OCI-LY7 (cell line): ENCODE measurements at regions not wholly inside any gene's neighbourhood (a gene's known extent, or its start where the extent isn't known, plus 50 kb on each side); places are given as distances from the start of the nearest gene placed in this dataset.

ENCODE experiments used
- BruUV-seq: library from RNA; stranded (reverse); fragments of 400-500 nt; replicated peaks from 2 replicates; lab custom pipeline; 2021; lab: Mats Ljungman, UMichigan
- CTCF ChIA-PET: fragments of 300-600 bp; sonication (Branson Sonifier 250); formaldehyde crosslinking; loops from one replicate; lab custom pipeline; 2022; ENCODE audit warnings: antibody characterized with exemption; ENCODE audit not compliant: unreplicated experiment; lab: Charles Lee
- POLR2A ChIA-PET: fragments of 300-600 bp; sonication (Branson Sonifier 250); formaldehyde crosslinking; loops from one replicate; lab custom pipeline; 2022; ENCODE audit warnings: antibody characterized with exemption; lab: Charles Lee
- DNase-seq: peaks from one replicate; pipeline ENCODE4 v3.0.0-alpha.2; 2015; ENCODE audit warnings: low spot score
- H2AFZ ChIP-seq: fragments of 200-600 bp; sonication (generic), shearing (Covaris generic); 2 replicates; pipeline ENCODE4 v1.6.1; 2014; ENCODE audit warnings: mild to moderate bottlenecking, antibody characterized with exemption, low read length, moderate library complexity
- H3K27ac ChIP-seq: fragments of 200-600 bp; sonication (generic); 2 replicates; pipeline ENCODE4 v1.5.1; 2014; ENCODE audit warnings: mixed run types, low read depth, mild to moderate bottlenecking, moderate library complexity, low read length, inconsistent platforms; ENCODE audit not compliant: poor library complexity, severe bottlenecking
- H3K36me3 ChIP-seq: fragments of 200-600 bp; sonication (generic); 2 replicates; pipeline ENCODE4 v1.6.1; 2014; ENCODE audit warnings: mild to moderate bottlenecking, antibody characterized with exemption, low read length, moderate library complexity, mixed read lengths; ENCODE audit not compliant: insufficient read depth
- H3K4me1 ChIP-seq: fragments of 200-600 bp; sonication (generic); 2 replicates; pipeline ENCODE4 v1.5.1; 2014; ENCODE audit warnings: mild to moderate bottlenecking, low read length; ENCODE audit not compliant: insufficient read depth, poor library complexity, severe bottlenecking
- H3K4me2 ChIP-seq: fragments of 200-600 bp; sonication (generic); 2 replicates; pipeline ENCODE4 v1.6.1; 2014; ENCODE audit warnings: mild to moderate bottlenecking, low read length
- H3K4me3 ChIP-seq: fragments of 200-600 bp; sonication (generic); 2 replicates; pipeline ENCODE4 v1.5.1; 2014; ENCODE audit warnings: mild to moderate bottlenecking, low read depth, low read length; ENCODE audit not compliant: poor library complexity, severe bottlenecking
- H3K79me2 ChIP-seq: fragments of 200-600 bp; sonication (generic); 2 replicates; pipeline ENCODE4 v1.6.1; 2016; ENCODE audit warnings: low read depth, mild to moderate bottlenecking, low read length, moderate library complexity, mixed read lengths; ENCODE audit not compliant: insufficient read depth
- H3K9me2 ChIP-seq: fragments of 200-600 bp; sonication (generic); 2 replicates; pipeline ENCODE4 v1.6.1; 2016; ENCODE audit warnings: mild to moderate bottlenecking, low read length, mixed read lengths; ENCODE audit not compliant: insufficient read depth
- H3K9me3 ChIP-seq: fragments of 200-600 bp; sonication (generic); 2 replicates; pipeline ENCODE4 v1.6.1; 2014; ENCODE audit warnings: mild to moderate bottlenecking, mixed run types, low read length, mixed read lengths
- H4K20me1 ChIP-seq: fragments of 200-600 bp; sonication (generic); 2 replicates; pipeline ENCODE4 v1.6.1; 2014; ENCODE audit warnings: mild to moderate bottlenecking, antibody characterized with exemption, low read length, moderate library complexity, mixed read lengths; ENCODE audit not compliant: insufficient read depth
- CTCF ChIP-seq: fragments of 200-600 bp; sonication (generic); conservative IDR thresholded peaks from 2 replicates; pipeline ENCODE4 v1.5.1; 2014; ENCODE audit warnings: mild to moderate bottlenecking, antibody characterized with exemption, low read length, moderate library complexity, mixed read lengths
- EZH2phosphoT487 ChIP-seq: fragments of 200-600 bp; sonication (generic); IDR thresholded peaks from 2 replicates; pipeline ENCODE4 v1.6.1; 2018; ENCODE audit warnings: low read depth, borderline replicate concordance, mild to moderate bottlenecking, mixed run types, antibody characterized with exemption, low read length, moderate library complexity, mixed read lengths
- intact Hi-C: fragments of 100-400 bp; cut with micrococcal nuclease; formaldehyde crosslinking; loops from one replicate; pipeline ENCODE4 v1.10.0; 2022; ENCODE audit not compliant: unreplicated experiment

- Histone ChIP-seq H3K36me3 (no peaks in the 10 kb centered on the region), H3K79me2 (no peaks in the 10 kb centered on the region), H3K27ac (no peak overlapping the region), H3K4me2 (no peak overlapping the region), H3K4me3 (no peak overlapping the region), H3K9me3 (no peaks in the 10 kb centered on the region), H3K9me2 (no peaks in the 10 kb centered on the region), H2AFZ (peak overlapping the region; percentile 83; the same call in 1 of the 2 replicates), H4K20me1 (no peaks in the 10 kb centered on the region), H3K4me1 (peaks cover 41% of the 10 kb centered on the region)
- TF ChIP-seq EZH2phosphoT487 (no peak), CTCF (no peak)
- ChIA-PET CTCF (no interaction called here), POLR2A (no interaction called here)
- no peak for DNase-seq
- no TSS peak for BruUV-seq
- intact Hi-C loops = no loop called here
Observed at GRCh38 chr17:55663400-55663799, 59.3 kb downstream of the TMEM100 start.

- CTCF ChIA-PET = no interaction called here
- peak overlapping the region; percentile 45; the same call in 1 of the 2 replicates for H3K4me2 ChIP-seq
- H3K4me1 ChIP-seq = peaks cover 41% of the 10 kb centered on the region
Observed at GRCh38 chr17:55661963-55662834, 60.5 kb downstream of the TMEM100 start.

More at GRCh38 chr17:55661963-55662834, 60.5 kb downstream of the TMEM100 start:
- no TSS peak for BruUV-seq
- no peaks in the 10 kb centered on the region for H4K20me1 ChIP-seq
- no peak for TF ChIP-seq EZH2phosphoT487
- no peak for TF ChIP-seq CTCF
- POLR2A ChIA-PET = interaction anchor here (0.5 kb wide), 1 partner anchor 126 kb away, joined by 3 read pairs; no protein-coding TSS in a partner anchor
- peak overlapping the region; percentile 49; the same call in 1 of the 2 replicates for H2AFZ ChIP-seq
- no peak overlapping the region for H3K4me3 ChIP-seq
- H3K79me2 ChIP-seq = no peaks in the 10 kb centered on the region
- no peak overlapping the region for H3K27ac ChIP-seq
- H3K9me3 ChIP-seq = no peaks in the 10 kb centered on the region
- DNase-seq = no peak
- H3K36me3 ChIP-seq = no peaks in the 10 kb centered on the region
- intact Hi-C loops = no loop called here
- H3K9me2 ChIP-seq = no peaks in the 10 kb centered on the region
